ENCODE measurements at regions not wholly inside any gene's neighbourhood (a gene's known extent, or its start where the extent isn't known, plus 50 kb on each side); places are given as distances from the start of the nearest gene placed in this dataset.

DNA sequence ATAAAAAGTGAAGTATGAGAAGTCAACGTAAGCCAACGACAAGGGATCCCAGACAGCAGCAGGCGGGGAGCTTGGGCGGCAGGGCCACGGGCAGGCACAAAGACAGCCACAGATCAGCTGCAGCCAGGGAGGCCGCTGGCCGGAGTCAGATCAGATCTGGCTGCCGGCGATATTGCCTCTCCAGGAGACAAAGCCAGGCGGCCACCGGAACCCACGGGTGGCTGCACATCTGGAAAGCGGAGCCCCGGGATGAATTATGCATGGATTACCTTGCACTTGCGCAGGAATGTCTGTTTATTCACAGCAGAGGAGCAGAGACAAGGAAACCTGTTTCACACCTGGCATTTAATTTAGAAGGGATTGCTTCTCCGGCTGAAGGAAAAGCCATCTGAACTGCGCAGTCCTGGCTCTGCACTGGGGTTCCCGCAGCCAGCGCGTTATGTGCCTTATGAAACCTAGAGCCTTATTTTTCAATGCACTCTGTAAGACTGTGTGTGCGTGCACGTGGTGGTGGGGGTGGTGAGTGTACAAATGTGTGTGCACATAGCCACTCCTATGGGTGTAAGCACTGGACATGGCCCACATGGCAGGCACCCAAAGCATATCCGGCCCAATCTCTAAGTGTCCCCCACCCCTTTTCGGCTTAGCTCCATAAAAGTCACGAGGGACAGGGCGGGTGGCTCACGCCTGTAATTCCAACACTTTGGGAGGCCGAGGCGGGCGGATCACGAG is 427.8 kb upstream of the MCTP2 start:
- no peaks in the 10 kb centered on the region for H3K27me3 ChIP-seq (ENCODE audit: insufficient read depth, poor library complexity, severe bottlenecking)

GRCh38 chr15:93801206-93801605 is 430.2 kb upstream of the MCTP2 start:
- no peak for TF ChIP-seq CTCF (IDR thresholded peaks at IDR 0.05; ENCODE audit: insufficient read depth, low read length)
- TF ChIP-seq, protein P1, sequence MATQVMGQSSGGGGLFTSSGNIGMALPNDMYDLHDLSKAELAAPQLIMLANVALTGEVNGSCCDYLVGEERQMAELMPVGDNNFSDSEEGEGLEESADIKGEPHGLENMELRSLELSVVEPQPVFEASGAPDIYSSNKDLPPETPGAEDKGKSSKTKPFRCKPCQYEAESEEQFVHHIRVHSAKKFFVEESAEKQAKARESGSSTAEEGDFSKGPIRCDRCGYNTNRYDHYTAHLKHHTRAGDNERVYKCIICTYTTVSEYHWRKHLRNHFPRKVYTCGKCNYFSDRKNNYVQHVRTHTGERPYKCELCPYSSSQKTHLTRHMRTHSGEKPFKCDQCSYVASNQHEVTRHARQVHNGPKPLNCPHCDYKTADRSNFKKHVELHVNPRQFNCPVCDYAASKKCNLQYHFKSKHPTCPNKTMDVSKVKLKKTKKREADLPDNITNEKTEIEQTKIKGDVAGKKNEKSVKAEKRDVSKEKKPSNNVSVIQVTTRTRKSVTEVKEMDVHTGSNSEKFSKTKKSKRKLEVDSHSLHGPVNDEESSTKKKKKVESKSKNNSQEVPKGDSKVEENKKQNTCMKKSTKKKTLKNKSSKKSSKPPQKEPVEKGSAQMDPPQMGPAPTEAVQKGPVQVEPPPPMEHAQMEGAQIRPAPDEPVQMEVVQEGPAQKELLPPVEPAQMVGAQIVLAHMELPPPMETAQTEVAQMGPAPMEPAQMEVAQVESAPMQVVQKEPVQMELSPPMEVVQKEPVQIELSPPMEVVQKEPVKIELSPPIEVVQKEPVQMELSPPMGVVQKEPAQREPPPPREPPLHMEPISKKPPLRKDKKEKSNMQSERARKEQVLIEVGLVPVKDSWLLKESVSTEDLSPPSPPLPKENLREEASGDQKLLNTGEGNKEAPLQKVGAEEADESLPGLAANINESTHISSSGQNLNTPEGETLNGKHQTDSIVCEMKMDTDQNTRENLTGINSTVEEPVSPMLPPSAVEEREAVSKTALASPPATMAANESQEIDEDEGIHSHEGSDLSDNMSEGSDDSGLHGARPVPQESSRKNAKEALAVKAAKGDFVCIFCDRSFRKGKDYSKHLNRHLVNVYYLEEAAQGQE (IDR thresholded peaks at IDR 0.05; ENCODE audit: insufficient replicate concordance, low read depth): no peak
- no peak for TF ChIP-seq SPI1 (IDR thresholded peaks at IDR 0.05; ENCODE audit: borderline replicate concordance, low read depth)
- no peak for TF ChIP-seq GABPA (IDR thresholded peaks at IDR 0.05; ENCODE audit: low read depth)
- no peak for TF ChIP-seq POLR2AphosphoS5 (IDR thresholded peaks at IDR 0.05; ENCODE audit: low read depth)
- DNase-seq (ENCODE audit: low read depth in 1 of 2, low spot score in 1 of 2): no peak

More for the DNA sequence above, 427.8 kb upstream of the MCTP2 start:
- no peak for DNase-seq (ENCODE audit: low read depth in 1 of 2, low spot score in 1 of 2)
- H3K4me3 ChIP-seq (replicated peaks; ENCODE audit: insufficient read depth, low read length): no peak overlapping the region
- no peak for TF ChIP-seq CTCF (IDR thresholded peaks at IDR 0.05; ENCODE audit: insufficient read depth, low read length)
- TF ChIP-seq, protein P1 (IDR thresholded peaks at IDR 0.05; ENCODE audit: insufficient replicate concordance, low read depth): no peak
- TF ChIP-seq SPI1 (IDR thresholded peaks at IDR 0.05; ENCODE audit: borderline replicate concordance, low read depth): no peak
- TF ChIP-seq GABPA (IDR thresholded peaks at IDR 0.05; ENCODE audit: low read depth): no peak
- TF ChIP-seq POLR2AphosphoS5 (IDR thresholded peaks at IDR 0.05; ENCODE audit: low read depth): no peak
- no peak overlapping the region for H3K27ac ChIP-seq (replicated peaks)

GRCh38 chr15:93800805-93801204 is 430.6 kb upstream of the MCTP2 start:
- no peak overlapping the region for H3K4me3 ChIP-seq (replicated peaks; ENCODE audit: insufficient read depth, low read length)
- no peak overlapping the region for H3K27ac ChIP-seq (replicated peaks)
- TF ChIP-seq, protein P1 (IDR thresholded peaks at IDR 0.05; ENCODE audit: insufficient replicate concordance, low read depth): no peak
- no peak for TF ChIP-seq SPI1 (IDR thresholded peaks at IDR 0.05; ENCODE audit: borderline replicate concordance, low read depth)
- no peak for TF ChIP-seq POLR2AphosphoS5 (IDR thresholded peaks at IDR 0.05; ENCODE audit: low read depth)
- TF ChIP-seq GABPA (IDR thresholded peaks at IDR 0.05; ENCODE audit: low read depth): no peak
- no peak for TF ChIP-seq CTCF (IDR thresholded peaks at IDR 0.05; ENCODE audit: insufficient read depth, low read length)
- H3K27me3 ChIP-seq (ENCODE audit: insufficient read depth, poor library complexity, severe bottlenecking): no peaks in the 10 kb centered on the region
- DNase-seq (ENCODE audit: low read depth in 1 of 2, low spot score in 1 of 2): no peak

More at GRCh38 chr15:93801206-93801605, 430.2 kb upstream of the MCTP2 start:
- Histone ChIP-seq H3K27ac (replicated peaks) (no peak overlapping the region), H3K27me3 (ENCODE audit: insufficient read depth, poor library complexity, severe bottlenecking) (no peaks in the 10 kb centered on the region), H3K4me3 (replicated peaks; ENCODE audit: insufficient read depth, low read length) (no peak overlapping the region)

Data from HL-60 (cell line).